Neural cell (in vitro differentiated cells): ENCODE measurements at regions not wholly inside any gene's neighbourhood (a gene's known extent, or its start where the extent isn't known, plus 50 kb on each side); places are given as distances from the start of the nearest gene placed in this dataset.

Experiments used
- H2AFZ ChIP-seq: fragments of 200-600, 300-800 bp; sonication (generic), shearing (Covaris generic); 2 replicates; pipeline ENCODE4 v1.6.0; 2014; ENCODE audit warnings: low read depth, mild to moderate bottlenecking, antibody characterized with exemption, low read length, moderate library complexity
- H3F3A ChIP-seq: fragments of 200-600 bp; shearing (Covaris generic); 2 replicates; pipeline ENCODE4 v1.6.1; 2016; ENCODE audit warnings: mild to moderate bottlenecking, moderate library complexity, mixed read lengths, antibody characterized with exemption, low read length; ENCODE audit not compliant: insufficient read depth, poor library complexity, severe bottlenecking
- H3K27ac ChIP-seq: fragments of 200-600, 300-800 bp; sonication (generic), shearing (Covaris generic); 2 replicates; pipeline ENCODE4 v1.5.1; 2014; ENCODE audit warnings: mild to moderate bottlenecking, low read length, moderate library complexity
- H3K27me3 ChIP-seq: fragments of 300-800, 200-600 bp; sonication (generic), shearing (Covaris generic); 2 replicates; pipeline ENCODE4 v1.6.0; 2014; ENCODE audit warnings: mild to moderate bottlenecking, low read depth, low read length, moderate library complexity; ENCODE audit not compliant: insufficient read depth
- H3K36me3 ChIP-seq: fragments of 300-800, 200-600 bp; sonication (generic), shearing (Covaris generic); 2 replicates; pipeline ENCODE4 v1.5.1; 2014; ENCODE audit warnings: mild to moderate bottlenecking, antibody characterized with exemption, low read length, moderate library complexity; ENCODE audit not compliant: insufficient read depth
- H3K4me2 ChIP-seq: fragments of 300-800, 200-600 bp; sonication (generic), shearing (Covaris generic); 2 replicates; pipeline ENCODE4 v1.6.0; 2014; ENCODE audit warnings: mild to moderate bottlenecking, low read length
- H3K4me3 ChIP-seq: fragments of 300-800, 200-600 bp; sonication (generic), shearing (Covaris generic); 2 replicates; pipeline ENCODE4 v1.5.1; 2014; ENCODE audit warnings: mild to moderate bottlenecking, low read length, moderate library complexity
- H3K79me2 ChIP-seq: fragments of 200-600 bp; shearing (Covaris generic); replicated peaks from 2 replicates; pipeline ENCODE4 v1.6.0; 2014; ENCODE audit warnings: mild to moderate bottlenecking, low read length, moderate library complexity; ENCODE audit not compliant: insufficient read depth
- H3K9ac ChIP-seq: fragments of 300-800, 200-600 bp; sonication (generic), shearing (Covaris generic); 2 replicates; pipeline ENCODE4 v1.6.1; 2016; ENCODE audit warnings: mild to moderate bottlenecking, low read length, mixed read lengths
- H3K9me2 ChIP-seq: fragments of 200-600 bp; shearing (Covaris generic); 2 replicates; pipeline ENCODE4 v1.6.1; 2016; ENCODE audit warnings: mild to moderate bottlenecking, low read length, mixed read lengths; ENCODE audit not compliant: insufficient read depth
- H3K9me3 ChIP-seq: fragments of 200-600, 300-800 bp; sonication (generic), shearing (Covaris generic); 2 replicates; pipeline ENCODE4 v1.6.1; 2016; ENCODE audit warnings: mild to moderate bottlenecking, mixed run types, low read length, moderate library complexity, mixed read lengths
- H4K20me1 ChIP-seq: fragments of 200-600 bp; shearing (Covaris generic); 2 replicates; pipeline ENCODE4 v1.6.1; 2016; ENCODE audit warnings: mild to moderate bottlenecking, mixed run types; ENCODE audit not compliant: insufficient read depth
- EP300 ChIP-seq: fragments of 450-650 bp; conservative IDR thresholded peaks from 2 replicates; pipeline ENCODE4 v1.6.1; 2014; ENCODE audit warnings: antibody characterized with exemption, mild to moderate bottlenecking, moderate library complexity; ENCODE audit not compliant: poor library complexity, severe bottlenecking
- EZH2 ChIP-seq: fragments of 200-600, 300-800 bp; shearing (Covaris generic), sonication (generic); IDR thresholded peaks from 2 replicates; pipeline ENCODE4 v1.6.1; 2014; ENCODE audit warnings: antibody characterized with exemption, low read length, borderline replicate concordance, mild to moderate bottlenecking; ENCODE audit not compliant: insufficient read depth, poor library complexity, severe bottlenecking
- MXI1 ChIP-seq: fragments of 450-650 bp; conservative IDR thresholded peaks from 2 replicates; pipeline ENCODE4 v1.6.1; 2014; ENCODE audit warnings: antibody characterized with exemption, mild to moderate bottlenecking; ENCODE audit not compliant: poor library complexity, severe bottlenecking
- POLR2AphosphoS5 ChIP-seq: IDR thresholded peaks from 2 replicates; pipeline ENCODE4 v1.6.1; 2012
- RAD21 ChIP-seq: fragments of 450-650 bp; conservative IDR thresholded peaks from 2 replicates; pipeline ENCODE4 v1.6.1; 2014; ENCODE audit warnings: antibody characterized with exemption, mild to moderate bottlenecking, moderate library complexity
- REST ChIP-seq: IDR thresholded peaks from 2 replicates; pipeline ENCODE4 v1.6.1; 2012; ENCODE audit warnings: borderline replicate concordance
- TAF1 ChIP-seq: IDR thresholded peaks from 2 replicates; pipeline ENCODE4 v1.6.1; 2012; ENCODE audit warnings: low read depth

GRCh38 chr20:60900618-60901017 is 351.4 kb upstream of the CDH4 start:
- Histone ChIP-seq H3F3A (no peaks in the 10 kb centered on the region), H3K9ac (no peak overlapping the region), H3K79me2 (no peaks in the 10 kb centered on the region), H3K27ac (no peak overlapping the region), H4K20me1 (no peaks in the 10 kb centered on the region), H3K9me2 (no peaks in the 10 kb centered on the region), H3K9me3 (no peaks in the 10 kb centered on the region), H2AFZ (no peak overlapping the region), H3K4me3 (no peak overlapping the region), H3K27me3 (no peaks in the 10 kb centered on the region), H3K36me3 (no peaks in the 10 kb centered on the region), H3K4me2 (no peak overlapping the region)
- TF ChIP-seq POLR2AphosphoS5, result no peak
- TF ChIP-seq EZH2, result no peak
- no peak for TF ChIP-seq RAD21
- TF ChIP-seq REST, result no peak
- no peak for TF ChIP-seq TAF1

- TF ChIP-seq TAF1 (no peak), MXI1 (no peak)
- H3K4me2 ChIP-seq, result no peak overlapping the region
- no peaks in the 10 kb centered on the region for H3K27me3 ChIP-seq
- no peak overlapping the region for H3K9ac ChIP-seq
- H3K9me2 ChIP-seq, result no peaks in the 10 kb centered on the region
- H3K4me3 ChIP-seq, result no peak overlapping the region
- no peak overlapping the region for H2AFZ ChIP-seq
- no peaks in the 10 kb centered on the region for H3K9me3 ChIP-seq
- no peak overlapping the region for H3K27ac ChIP-seq
- H3K36me3 ChIP-seq, result no peaks in the 10 kb centered on the region
- no peaks in the 10 kb centered on the region for H3K79me2 ChIP-seq
- no peaks in the 10 kb centered on the region for H4K20me1 ChIP-seq
- no peaks in the 10 kb centered on the region for H3F3A ChIP-seq
Observed at GRCh38 chr20:60901831-60902230, 350.2 kb upstream of the CDH4 start.

- TF ChIP-seq RAD21 (no peak), POLR2AphosphoS5 (peak; percentile 36), EP300 (peak; percentile 52)
- no peaks in the 10 kb centered on the region for H3F3A ChIP-seq
- H3K4me2 ChIP-seq, result no peak overlapping the region
- H3K27ac ChIP-seq, result no peak overlapping the region
- H3K9me2 ChIP-seq, result no peaks in the 10 kb centered on the region
- H3K9ac ChIP-seq, result no peak overlapping the region
- no peaks in the 10 kb centered on the region for H3K9me3 ChIP-seq
- H3K79me2 ChIP-seq, result no peaks in the 10 kb centered on the region
- no peaks in the 10 kb centered on the region for H3K27me3 ChIP-seq
- H4K20me1 ChIP-seq, result no peaks in the 10 kb centered on the region
- no peak overlapping the region for H2AFZ ChIP-seq
- H3K36me3 ChIP-seq, result no peaks in the 10 kb centered on the region
- no peak overlapping the region for H3K4me3 ChIP-seq
Observed at GRCh38 chr20:60903325-60903971, 348.6 kb upstream of the CDH4 start.
